OCI-LY7 (cell line): ENCODE measurements at regions not wholly inside any gene's neighbourhood (a gene's known extent, or its start where the extent isn't known, plus 50 kb on each side); places are given as distances from the start of the nearest gene placed in this dataset.

Experiments used
- BruUV-seq: library from RNA; stranded (reverse); fragments of 400-500 nt; replicated peaks from 2 replicates; lab custom pipeline; 2021; lab: Mats Ljungman, UMichigan
- CTCF ChIA-PET: fragments of 300-600 bp; sonication (Branson Sonifier 250); formaldehyde crosslinking; loops from one replicate; lab custom pipeline; 2022; ENCODE audit warnings: antibody characterized with exemption; ENCODE audit not compliant: unreplicated experiment; lab: Charles Lee
- POLR2A ChIA-PET: fragments of 300-600 bp; sonication (Branson Sonifier 250); formaldehyde crosslinking; loops from one replicate; lab custom pipeline; 2022; ENCODE audit warnings: antibody characterized with exemption; lab: Charles Lee
- DNase-seq: peaks from one replicate; pipeline ENCODE4 v3.0.0-alpha.2; 2015; ENCODE audit warnings: low spot score
- H2AFZ ChIP-seq: fragments of 200-600 bp; sonication (generic), shearing (Covaris generic); 2 replicates; pipeline ENCODE4 v1.6.1; 2014; ENCODE audit warnings: mild to moderate bottlenecking, antibody characterized with exemption, low read length, moderate library complexity
- H3K27ac ChIP-seq: fragments of 200-600 bp; sonication (generic); 2 replicates; pipeline ENCODE4 v1.5.1; 2014; ENCODE audit warnings: mixed run types, low read depth, mild to moderate bottlenecking, moderate library complexity, low read length, inconsistent platforms; ENCODE audit not compliant: poor library complexity, severe bottlenecking
- H3K36me3 ChIP-seq: fragments of 200-600 bp; sonication (generic); 2 replicates; pipeline ENCODE4 v1.6.1; 2014; ENCODE audit warnings: mild to moderate bottlenecking, antibody characterized with exemption, low read length, moderate library complexity, mixed read lengths; ENCODE audit not compliant: insufficient read depth
- H3K4me1 ChIP-seq: fragments of 200-600 bp; sonication (generic); 2 replicates; pipeline ENCODE4 v1.5.1; 2014; ENCODE audit warnings: mild to moderate bottlenecking, low read length; ENCODE audit not compliant: insufficient read depth, poor library complexity, severe bottlenecking
- H3K4me2 ChIP-seq: fragments of 200-600 bp; sonication (generic); 2 replicates; pipeline ENCODE4 v1.6.1; 2014; ENCODE audit warnings: mild to moderate bottlenecking, low read length
- H3K4me3 ChIP-seq: fragments of 200-600 bp; sonication (generic); 2 replicates; pipeline ENCODE4 v1.5.1; 2014; ENCODE audit warnings: mild to moderate bottlenecking, low read depth, low read length; ENCODE audit not compliant: poor library complexity, severe bottlenecking
- H3K79me2 ChIP-seq: fragments of 200-600 bp; sonication (generic); 2 replicates; pipeline ENCODE4 v1.6.1; 2016; ENCODE audit warnings: low read depth, mild to moderate bottlenecking, low read length, moderate library complexity, mixed read lengths; ENCODE audit not compliant: insufficient read depth
- H3K9me2 ChIP-seq: fragments of 200-600 bp; sonication (generic); 2 replicates; pipeline ENCODE4 v1.6.1; 2016; ENCODE audit warnings: mild to moderate bottlenecking, low read length, mixed read lengths; ENCODE audit not compliant: insufficient read depth
- H3K9me3 ChIP-seq: fragments of 200-600 bp; sonication (generic); 2 replicates; pipeline ENCODE4 v1.6.1; 2014; ENCODE audit warnings: mild to moderate bottlenecking, mixed run types, low read length, mixed read lengths
- H4K20me1 ChIP-seq: fragments of 200-600 bp; sonication (generic); 2 replicates; pipeline ENCODE4 v1.6.1; 2014; ENCODE audit warnings: mild to moderate bottlenecking, antibody characterized with exemption, low read length, moderate library complexity, mixed read lengths; ENCODE audit not compliant: insufficient read depth
- EZH2phosphoT487 ChIP-seq: fragments of 200-600 bp; sonication (generic); IDR thresholded peaks from 2 replicates; pipeline ENCODE4 v1.6.1; 2018; ENCODE audit warnings: low read depth, borderline replicate concordance, mild to moderate bottlenecking, mixed run types, antibody characterized with exemption, low read length, moderate library complexity, mixed read lengths
- intact Hi-C: fragments of 100-400 bp; cut with micrococcal nuclease; formaldehyde crosslinking; loops from one replicate; pipeline ENCODE4 v1.10.0; 2022; ENCODE audit not compliant: unreplicated experiment
- TF ChIP-seq, protein P1 (sequence below): fragments of 200-600 bp; sonication (generic); conservative IDR thresholded peaks from 2 replicates; pipeline ENCODE4 v1.5.1; 2014; ENCODE audit warnings: mild to moderate bottlenecking, antibody characterized with exemption, low read length, moderate library complexity, mixed read lengths

DNA sequence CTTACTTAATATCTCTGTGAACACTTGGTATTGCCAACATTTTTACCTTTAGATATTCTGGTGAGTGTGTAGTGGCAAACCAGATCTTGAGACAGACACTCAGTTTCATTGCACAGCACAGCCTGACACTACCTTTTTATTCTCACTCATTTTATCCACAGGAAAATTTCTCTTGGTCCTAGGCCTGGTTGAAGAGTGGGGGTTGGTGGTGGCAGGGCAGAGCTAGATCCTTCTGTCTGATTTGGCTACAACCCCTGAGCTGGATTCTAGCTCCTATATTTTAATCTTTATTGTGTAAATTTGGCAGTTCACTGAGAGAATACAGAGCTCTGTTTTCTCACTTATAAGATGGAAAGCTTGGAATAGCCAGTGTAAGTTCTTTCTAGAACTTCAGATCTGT, 396.9 kb downstream of the LRIG3 start:
- Histone ChIP-seq H4K20me1 (no peaks in the 10 kb centered on the region), H3K27ac (no peak overlapping the region), H3K36me3 (no peaks in the 10 kb centered on the region), H3K4me2 (no peak overlapping the region), H3K4me1 (no peaks in the 10 kb centered on the region), H3K9me2 (no peaks in the 10 kb centered on the region), H3K9me3 (no peaks in the 10 kb centered on the region), H3K79me2 (no peaks in the 10 kb centered on the region), H3K4me3 (no peak overlapping the region), H2AFZ (no peak overlapping the region)
- BruUV-seq, result no TSS peak
- DNase-seq, result no peak
- POLR2A ChIA-PET, result interaction anchor here (0.7 kb wide), 1 partner anchor 10 kb away, joined by 3 read pairs; no protein-coding TSS in a partner anchor
- intact Hi-C loops, result no loop called here
- no peak for TF ChIP-seq EZH2phosphoT487
- TF ChIP-seq, protein P1, sequence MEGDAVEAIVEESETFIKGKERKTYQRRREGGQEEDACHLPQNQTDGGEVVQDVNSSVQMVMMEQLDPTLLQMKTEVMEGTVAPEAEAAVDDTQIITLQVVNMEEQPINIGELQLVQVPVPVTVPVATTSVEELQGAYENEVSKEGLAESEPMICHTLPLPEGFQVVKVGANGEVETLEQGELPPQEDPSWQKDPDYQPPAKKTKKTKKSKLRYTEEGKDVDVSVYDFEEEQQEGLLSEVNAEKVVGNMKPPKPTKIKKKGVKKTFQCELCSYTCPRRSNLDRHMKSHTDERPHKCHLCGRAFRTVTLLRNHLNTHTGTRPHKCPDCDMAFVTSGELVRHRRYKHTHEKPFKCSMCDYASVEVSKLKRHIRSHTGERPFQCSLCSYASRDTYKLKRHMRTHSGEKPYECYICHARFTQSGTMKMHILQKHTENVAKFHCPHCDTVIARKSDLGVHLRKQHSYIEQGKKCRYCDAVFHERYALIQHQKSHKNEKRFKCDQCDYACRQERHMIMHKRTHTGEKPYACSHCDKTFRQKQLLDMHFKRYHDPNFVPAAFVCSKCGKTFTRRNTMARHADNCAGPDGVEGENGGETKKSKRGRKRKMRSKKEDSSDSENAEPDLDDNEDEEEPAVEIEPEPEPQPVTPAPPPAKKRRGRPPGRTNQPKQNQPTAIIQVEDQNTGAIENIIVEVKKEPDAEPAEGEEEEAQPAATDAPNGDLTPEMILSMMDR, result no peak
- CTCF ChIA-PET, result no interaction called here

DNA sequence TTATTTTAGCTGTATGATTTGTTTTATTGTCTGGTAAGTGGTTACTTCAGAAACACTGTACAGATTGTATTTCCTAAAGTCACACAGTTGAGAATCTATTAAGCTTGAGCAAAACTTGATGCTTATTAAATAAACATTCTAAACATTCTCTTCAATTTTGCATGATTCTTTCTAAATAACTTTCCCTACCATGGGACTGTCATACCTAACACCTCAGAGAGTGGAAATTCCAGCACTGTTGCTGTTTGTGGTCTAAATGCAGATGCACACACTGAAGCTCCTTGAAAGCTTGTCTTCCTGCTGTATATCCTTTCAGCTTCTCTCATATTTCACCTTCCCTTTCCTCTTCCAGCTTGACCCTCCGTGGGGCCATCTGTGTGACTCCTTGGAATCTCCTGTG, 392.0 kb downstream of the LRIG3 start:
- DNase-seq, result no peak
- H4K20me1 ChIP-seq, result no peaks in the 10 kb centered on the region
- H3K79me2 ChIP-seq, result no peaks in the 10 kb centered on the region
- intact Hi-C loops, result no loop called here
- no peak overlapping the region for H3K27ac ChIP-seq
- ChIA-PET POLR2A (interaction anchor here (0.6 to 0.7 kb wide), 2 partner anchors 9 kb away, joined by 3 read pairs; no protein-coding TSS in a partner anchor), CTCF (no interaction called here)
- no peaks in the 10 kb centered on the region for H3K4me1 ChIP-seq
- H3K36me3 ChIP-seq, result no peaks in the 10 kb centered on the region
- no peak overlapping the region for H3K4me2 ChIP-seq
- no peaks in the 10 kb centered on the region for H3K9me3 ChIP-seq
- H2AFZ ChIP-seq, result no peak overlapping the region
- TF ChIP-seq, protein P1, result no peak
- no peak for TF ChIP-seq EZH2phosphoT487
- no peak overlapping the region for H3K4me3 ChIP-seq
- H3K9me2 ChIP-seq, result no peaks in the 10 kb centered on the region
- no TSS peak for BruUV-seq

DNA sequence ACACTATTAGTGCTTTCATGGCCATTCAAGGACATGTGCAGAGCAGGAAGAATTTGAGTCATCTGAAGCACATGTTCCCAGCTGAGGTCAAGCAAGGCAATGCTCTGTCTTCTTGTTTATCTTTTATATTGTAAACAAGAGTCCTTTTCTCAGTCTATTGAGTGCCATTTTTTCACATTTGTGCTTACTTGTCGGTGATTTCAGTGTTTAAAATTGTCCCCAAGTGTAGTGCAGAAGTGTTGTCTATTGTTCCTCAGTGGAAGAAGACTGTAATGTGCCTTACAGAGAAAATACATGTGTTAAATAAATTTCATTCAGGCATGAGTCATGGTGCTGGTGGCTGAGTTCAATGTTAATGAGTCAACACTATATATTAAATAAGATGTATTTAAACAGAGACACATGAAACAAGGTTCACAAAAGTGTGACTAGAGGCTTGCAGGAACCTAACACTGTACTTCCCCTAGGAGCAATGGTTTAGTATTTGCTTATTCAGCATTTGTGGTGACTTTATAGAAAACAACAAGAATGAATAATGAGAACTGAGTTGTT, 391.1 kb downstream of the LRIG3 start:
- Histone ChIP-seq H3K36me3 (no peaks in the 10 kb centered on the region), H3K4me1 (no peaks in the 10 kb centered on the region), H4K20me1 (no peaks in the 10 kb centered on the region), H3K79me2 (no peaks in the 10 kb centered on the region), H3K9me2 (no peaks in the 10 kb centered on the region), H2AFZ (no peak overlapping the region), H3K4me2 (no peak overlapping the region), H3K4me3 (no peak overlapping the region), H3K9me3 (no peaks in the 10 kb centered on the region), H3K27ac (no peak overlapping the region)
- POLR2A ChIA-PET, result no interaction called here
- CTCF ChIA-PET, result no interaction called here
- BruUV-seq, result no TSS peak
- DNase-seq, result no peak
- intact Hi-C loops, result no loop called here
- TF ChIP-seq EZH2phosphoT487, result no peak
- TF ChIP-seq, protein P1, result no peak
